HG03039 (cell line): ENCODE measurements at regions not wholly inside any gene's neighbourhood (a gene's known extent, or its start where the extent isn't known, plus 50 kb on each side); places are given as distances from the start of the nearest gene placed in this dataset.
"Not testable (repeated sequence)": the region's sequence is repeated elsewhere in the genome, so short reads cannot be mapped to it uniquely, and the experiment has no call there.

Source experiments
- ATAC-seq: cut with Tn5 transposase; IDR thresholded peaks from one replicate; pipeline ENCODE4 v1.9.1; 2021; ENCODE audit warnings: mild to moderate bottlenecking, moderate library complexity; ENCODE audit not compliant: unreplicated experiment

DNA sequence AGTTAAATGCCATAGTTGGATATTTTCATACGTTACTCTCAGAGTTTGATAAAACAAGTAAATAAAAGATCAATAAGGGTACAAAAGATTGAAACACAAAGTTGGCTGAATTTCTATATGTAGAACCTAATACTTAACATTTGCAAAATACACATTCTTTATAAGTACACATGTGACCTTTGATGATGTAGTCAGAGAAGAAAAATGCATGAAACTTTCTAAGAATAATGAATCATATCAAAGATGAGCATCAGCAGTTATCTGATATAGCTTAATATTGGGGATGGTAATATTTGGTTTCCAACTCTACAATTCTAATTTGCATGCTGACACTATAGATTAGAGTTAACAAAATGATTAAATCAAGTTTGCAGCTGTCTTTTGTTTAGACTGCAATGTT is 188.0 kb upstream of the TGFBR2 start:
- no peak for ATAC-seq

- no peak for ATAC-seq
Observed at GRCh38 chr3:30421266-30421665, 185.1 kb upstream of the TGFBR2 start.

- ATAC-seq: no peak
Observed at GRCh38 chr3:30426293-30426993, 180.0 kb upstream of the TGFBR2 start.

GRCh38 chr3:30428251-30428650 is 178.2 kb upstream of the TGFBR2 start:
- ATAC-seq: no peak

GRCh38 chr3:30435861-30436331 is 170.5 kb upstream of the TGFBR2 start:
- no peak for ATAC-seq

DNA sequence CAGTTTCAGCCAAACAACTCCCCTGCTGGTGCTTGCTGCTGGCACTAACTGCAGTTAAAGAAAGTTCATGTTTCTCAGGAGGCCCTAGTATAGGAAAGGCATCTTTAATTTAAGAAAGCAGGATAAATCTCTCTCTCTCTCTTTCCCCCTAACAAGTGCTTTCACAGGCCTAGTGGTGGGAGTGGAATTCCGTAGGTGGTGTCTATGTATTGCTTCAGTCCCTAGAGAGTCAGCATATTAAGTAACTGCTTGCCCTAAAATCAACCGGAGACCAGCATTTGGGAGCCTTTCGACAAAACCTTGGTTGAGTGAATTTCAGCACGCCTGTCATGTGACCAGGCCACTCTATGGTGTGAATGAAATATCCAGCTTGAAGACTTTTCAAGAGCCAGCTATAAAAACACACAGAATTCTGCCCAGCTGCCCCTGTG is 169.2 kb upstream of the TGFBR2 start:
- no peak for ATAC-seq

DNA sequence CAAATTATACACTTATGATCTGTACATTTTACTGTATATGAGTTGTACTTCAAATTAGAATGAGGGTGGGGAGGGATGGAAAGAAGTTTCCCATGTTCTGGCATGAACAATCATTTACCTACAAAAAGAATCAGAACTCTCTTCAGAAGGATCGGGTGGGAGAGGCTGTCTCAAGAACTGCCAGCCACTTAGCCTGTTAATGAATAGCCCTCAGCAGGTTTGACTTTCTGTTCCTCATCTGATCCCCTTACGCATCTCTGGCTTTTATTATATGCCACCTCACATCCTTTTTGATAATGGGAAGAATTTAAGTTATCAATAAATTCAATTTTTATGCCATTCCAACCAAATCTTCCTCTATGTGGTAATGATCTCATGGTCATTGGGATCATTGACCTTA is 168.3 kb upstream of the TGFBR2 start:
- ATAC-seq: no peak

DNA sequence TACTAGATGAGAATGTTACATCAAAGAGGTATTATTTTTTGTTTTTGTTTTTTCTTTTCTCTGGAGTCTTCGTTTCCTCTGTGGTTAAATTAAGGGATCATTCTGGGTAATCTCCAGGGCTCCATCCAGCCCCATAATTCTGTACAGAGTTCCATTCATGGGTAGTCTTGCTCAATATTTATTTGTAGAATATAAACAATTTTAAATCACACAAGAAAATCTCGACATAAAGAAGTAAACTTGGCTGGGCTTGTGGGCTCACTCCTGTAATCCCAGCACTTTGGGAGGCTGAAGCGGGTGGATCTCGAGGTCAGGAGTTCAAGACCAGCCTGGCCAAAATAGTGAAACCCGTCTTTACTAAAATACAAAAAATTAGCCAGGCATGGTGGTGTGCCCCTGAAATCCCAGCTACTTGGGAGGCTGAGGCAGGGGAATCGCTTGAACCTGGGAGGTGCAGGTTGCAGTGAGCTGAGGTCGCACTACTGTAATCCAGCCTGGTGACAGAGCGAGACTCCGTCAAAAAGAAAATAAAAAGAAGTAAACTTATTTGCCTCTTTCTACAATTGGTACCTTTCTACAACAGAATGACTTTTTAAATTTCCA is 166.8 kb upstream of the TGFBR2 start:
- ATAC-seq: no peak

GRCh38 chr3:30440147-30440604 is 166.2 kb upstream of the TGFBR2 start:
- ATAC-seq: no peak

DNA sequence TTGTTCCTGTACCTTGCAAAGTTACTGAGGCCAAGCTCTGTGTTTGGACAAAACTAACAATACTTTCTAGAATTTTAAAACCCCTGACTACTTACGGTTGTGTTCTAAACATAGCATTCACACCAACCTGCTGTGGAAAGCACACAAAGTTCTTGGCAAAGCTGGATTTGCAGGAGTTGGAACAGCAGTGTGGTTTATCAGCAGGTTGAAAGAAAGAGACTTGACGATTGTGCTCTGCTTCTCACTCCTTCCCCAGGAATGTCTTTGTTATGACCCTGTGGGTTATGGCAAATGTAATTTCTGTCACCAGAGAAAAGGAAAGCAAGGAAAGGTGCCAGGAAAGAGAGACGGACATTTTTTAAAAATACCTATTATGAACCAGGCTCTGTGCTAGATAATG is 165.5 kb upstream of the TGFBR2 start:
- ATAC-seq: no peak

DNA sequence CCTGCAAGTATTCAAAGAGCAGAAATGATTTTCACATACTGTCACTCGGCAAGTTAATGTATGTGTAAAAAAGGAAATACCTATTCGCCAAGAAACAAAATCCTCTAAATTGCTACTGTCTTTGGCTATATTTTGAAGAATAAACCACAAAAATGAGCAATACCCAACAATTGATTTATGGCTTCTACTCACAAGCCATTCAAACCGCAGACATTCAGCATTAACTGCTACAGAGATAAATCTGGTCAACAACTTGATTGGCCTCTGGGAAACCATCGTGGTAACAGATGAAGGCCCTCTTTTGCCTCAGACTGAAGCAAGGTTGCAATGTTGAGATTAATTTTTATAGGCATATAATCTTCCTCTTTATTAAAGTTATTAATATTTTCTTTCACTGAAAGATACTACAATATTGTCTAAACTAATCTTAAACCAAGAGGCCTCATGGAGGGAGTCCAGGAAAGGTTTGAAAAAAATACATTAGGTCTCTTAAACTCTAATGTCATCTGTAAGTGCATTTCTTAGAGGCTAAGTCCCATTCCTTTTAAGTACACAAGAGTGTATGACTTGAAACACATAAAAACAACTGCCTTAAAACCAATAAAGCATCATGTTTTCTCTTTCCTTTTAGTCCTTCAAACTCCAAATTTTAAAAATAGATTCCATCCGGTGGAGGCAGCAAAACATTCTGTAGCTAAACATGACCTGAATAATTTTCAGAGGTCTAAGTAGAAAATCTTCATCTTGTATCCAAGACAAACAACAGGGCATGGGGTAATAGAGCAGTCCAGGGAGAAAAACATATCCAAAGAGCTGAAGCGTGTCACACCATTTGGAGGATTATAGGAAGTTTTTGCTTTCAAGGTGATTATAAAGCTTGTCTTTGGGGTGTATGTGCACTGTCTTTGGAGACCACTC is 162.4 kb upstream of the TGFBR2 start:
- ATAC-seq: no peak

GRCh38 chr3:30448450-30449289 is 157.7 kb upstream of the TGFBR2 start:
- ATAC-seq: no peak

DNA sequence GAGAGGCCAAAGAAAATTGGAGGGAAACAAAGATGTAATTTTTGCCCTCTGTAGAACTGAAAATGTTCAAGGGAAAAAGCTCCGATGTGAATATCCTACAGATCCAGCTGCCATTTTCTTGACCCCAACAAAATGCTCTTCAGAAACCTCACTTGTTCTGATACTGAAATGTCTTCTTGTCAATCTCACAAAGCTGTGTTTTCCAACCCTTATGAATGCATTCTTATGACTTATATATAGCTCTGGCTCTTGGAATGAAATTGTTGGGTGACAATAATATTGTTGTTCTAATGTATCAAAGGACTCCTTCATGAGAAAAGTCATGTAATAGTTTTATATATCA is 157.1 kb upstream of the TGFBR2 start:
- no peak for ATAC-seq

DNA sequence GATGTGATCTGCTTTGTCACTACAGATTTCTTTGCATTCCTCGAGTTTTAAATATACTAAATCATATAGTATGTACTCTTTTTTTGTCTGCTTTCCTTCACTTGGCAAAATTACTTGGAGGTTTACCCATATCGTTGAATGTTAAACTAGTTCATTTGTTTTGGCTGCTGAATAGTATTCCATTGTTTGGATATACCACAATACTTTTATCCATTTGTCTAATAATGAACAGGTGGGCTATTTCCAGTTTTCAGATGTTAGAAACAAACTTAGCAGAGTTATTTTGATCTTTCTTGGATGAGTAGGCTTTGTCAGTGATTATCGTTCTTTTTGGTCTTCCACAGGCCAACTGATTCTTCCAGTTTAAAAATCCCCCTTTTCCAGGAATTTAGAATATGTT is 154.0 kb upstream of the TGFBR2 start:
- ATAC-seq: no peak

DNA sequence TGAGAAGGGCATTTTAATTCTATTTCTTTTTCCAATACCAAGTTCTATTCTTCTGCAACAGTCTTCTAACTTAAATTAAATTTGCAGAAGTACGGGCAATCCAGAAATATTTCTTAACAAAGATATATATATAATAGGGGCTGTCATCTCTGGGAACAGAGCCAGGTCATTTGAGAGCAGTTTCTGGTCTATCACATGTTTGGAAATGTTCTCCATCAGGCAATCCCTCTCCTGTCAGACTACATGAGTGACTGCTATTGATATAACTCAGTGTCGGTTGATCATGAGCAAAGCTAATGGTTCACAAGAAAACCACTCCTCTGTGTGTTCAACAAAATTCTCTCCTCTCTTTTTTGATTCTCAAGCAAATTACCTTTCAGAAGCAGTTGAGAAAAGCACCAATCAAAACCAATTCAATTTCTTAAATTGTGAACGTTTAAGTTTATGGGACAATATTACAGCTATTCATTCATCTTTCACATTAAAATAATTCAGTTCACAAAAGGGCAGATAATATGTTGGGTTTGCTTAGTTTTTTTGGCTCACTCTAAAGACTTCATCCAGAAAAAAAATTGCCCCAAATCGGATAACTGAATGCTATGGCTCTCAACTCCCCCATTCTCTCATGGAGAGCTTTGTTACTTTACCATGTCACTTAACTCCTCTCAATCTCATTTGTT is 152.9 kb upstream of the TGFBR2 start:
- no peak for ATAC-seq

DNA sequence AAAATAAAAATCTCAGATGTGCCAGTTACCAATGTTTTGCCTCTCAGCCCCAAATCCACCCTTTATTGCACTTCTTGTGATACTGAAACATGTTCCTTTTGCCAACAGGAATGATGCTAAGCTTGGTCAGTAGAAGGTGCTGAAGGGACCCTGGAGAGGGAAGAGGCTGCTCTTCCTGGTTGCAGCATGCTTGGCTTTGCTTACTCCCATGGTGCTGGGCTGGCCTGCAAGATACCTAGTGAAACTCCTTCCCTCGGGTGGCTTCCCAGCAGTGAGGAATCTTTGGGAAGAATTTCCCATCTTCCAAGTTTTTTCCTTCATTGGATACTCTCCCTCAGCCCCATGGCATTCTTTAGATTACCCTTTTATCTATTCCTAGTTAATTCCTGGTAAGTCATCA is 151.8 kb upstream of the TGFBR2 start:
- ATAC-seq: no peak

- not testable (repeated sequence) for ATAC-seq
Observed at GRCh38 chr3:30455112-30455511, 151.3 kb upstream of the TGFBR2 start.

DNA sequence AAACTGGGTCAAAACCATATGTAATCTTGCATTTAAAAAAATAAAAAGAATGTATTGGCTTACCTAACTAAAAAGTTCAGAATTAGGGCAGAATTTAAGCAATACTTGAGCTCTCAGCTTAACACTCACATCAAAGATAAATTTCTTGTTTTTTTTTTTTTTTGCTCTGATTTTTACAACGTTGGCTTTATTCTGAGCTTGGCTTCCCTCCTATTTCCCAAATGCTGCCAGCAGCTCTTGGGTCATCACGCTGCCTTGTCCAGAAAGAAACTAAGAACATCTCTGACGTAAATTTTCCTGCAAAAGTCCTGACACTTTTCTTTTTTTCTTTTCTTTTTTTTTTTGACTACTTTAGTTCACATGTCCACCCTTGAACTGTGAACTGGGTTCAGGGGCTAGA is 150.6 kb upstream of the TGFBR2 start:
- ATAC-seq: no peak

DNA sequence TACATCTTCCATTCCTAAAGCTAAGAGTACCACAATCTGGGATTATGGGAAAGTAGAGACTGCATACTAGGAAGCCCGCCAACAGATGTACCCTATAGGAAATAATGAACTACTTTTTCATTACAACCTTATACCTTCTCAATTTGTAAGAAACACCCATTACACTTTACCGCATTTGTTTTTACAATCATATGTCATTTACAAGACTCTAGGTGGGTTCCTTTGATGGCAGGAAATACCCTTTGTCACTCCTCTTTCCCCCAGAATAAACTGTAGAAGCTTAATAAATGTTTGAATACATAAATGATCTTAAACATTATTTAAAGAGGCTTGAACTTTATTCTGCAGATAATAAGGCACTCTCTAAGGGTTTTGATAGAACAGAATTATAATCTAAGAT is 150.1 kb upstream of the TGFBR2 start:
- ATAC-seq: no peak

- no peak for ATAC-seq
Observed at GRCh38 chr3:30457081-30457480, 149.3 kb upstream of the TGFBR2 start.
